ENCODE measurements at regions not wholly inside any gene's neighbourhood (a gene's known extent, or its start where the extent isn't known, plus 50 kb on each side); places are given as distances from the start of the nearest gene placed in this dataset.
A peak's percentile ranks its signal among the peaks of the same experiment; 100 is the strongest.

- H3K4me1 Mint-ChIP-seq, result peaks cover 21% of the 10 kb centered on the region
- H3K4me3 Mint-ChIP-seq, result peak overlapping the region in 2 of 3 experiments; percentile 37 to 64
- H3K27me3 Mint-ChIP-seq (ENCODE audit: low read depth), result no peaks in the 10 kb centered on the region
- H3K36me3 Mint-ChIP-seq (ENCODE audit: low read depth), result no peaks in the 10 kb centered on the region
- no peak for TF ChIP-seq CTCF (IDR thresholded peaks at IDR 0.05; ENCODE audit: unreplicated experiment in 3 of 3)
- H3K27ac Mint-ChIP-seq, result peak overlapping the region in 1 of 3 experiments; percentile 43
- H3K9me3 Mint-ChIP-seq, result no peaks in the 10 kb centered on the region
These were observed 62.6 kb upstream of the WNT7B start for GRCh38 chr22:46039535-46039934.

- Mint-ChIP-seq H3K27ac (peak overlapping the region in 1 of 3 experiments; percentile 70), H3K27me3 (ENCODE audit: low read depth) (no peaks in the 10 kb centered on the region), H3K4me3 (peak overlapping the region in 2 of 3 experiments; percentile 40 to 66), H3K36me3 (ENCODE audit: low read depth) (no peaks in the 10 kb centered on the region), H3K9me3 (no peaks in the 10 kb centered on the region), H3K4me1 (peaks cover 12% of the 10 kb centered on the region)
- TF ChIP-seq CTCF (IDR thresholded peaks at IDR 0.05; ENCODE audit: unreplicated experiment in 3 of 3), result no peak
These were observed 63.8 kb upstream of the WNT7B start for GRCh38 chr22:46040471-46041465.

GRCh38 chr22:46041642-46042041 is 64.7 kb upstream of the WNT7B start:
- Mint-ChIP-seq H3K9me3 (no peaks in the 10 kb centered on the region), H3K4me1 (peaks cover 18% of the 10 kb centered on the region), H3K36me3 (ENCODE audit: low read depth) (no peaks in the 10 kb centered on the region), H3K27ac (peak overlapping the region in 1 of 3 experiments; percentile 70), H3K4me3 (peak overlapping the region in 2 of 3 experiments; percentile 32 to 40), H3K27me3 (ENCODE audit: low read depth) (no peaks in the 10 kb centered on the region)
- TF ChIP-seq CTCF (IDR thresholded peaks at IDR 0.05; ENCODE audit: unreplicated experiment in 3 of 3), result no peak

GRCh38 chr22:46042786-46043185 is 65.8 kb upstream of the WNT7B start:
- Mint-ChIP-seq H3K36me3 (ENCODE audit: low read depth) (no peaks in the 10 kb centered on the region), H3K4me1 (peaks cover 13% of the 10 kb centered on the region), H3K9me3 (no peaks in the 10 kb centered on the region), H3K27ac (peak overlapping the region in 2 of 3 experiments; percentile 57 to 80), H3K4me3 (peak overlapping the region; percentile 13 to 75 (median 61)), H3K27me3 (ENCODE audit: low read depth) (no peaks in the 10 kb centered on the region)
- TF ChIP-seq CTCF (IDR thresholded peaks at IDR 0.05; ENCODE audit: unreplicated experiment in 3 of 3), result no peak

GRCh38 chr22:46043339-46043738 is 66.4 kb upstream of the WNT7B start:
- Mint-ChIP-seq H3K36me3 (ENCODE audit: low read depth) (no peaks in the 10 kb centered on the region), H3K27ac (peak overlapping the region in 2 of 3 experiments; percentile 77 to 89), H3K4me1 (peaks cover 13% of the 10 kb centered on the region), H3K9me3 (no peaks in the 10 kb centered on the region), H3K27me3 (ENCODE audit: low read depth) (no peaks in the 10 kb centered on the region), H3K4me3 (peak overlapping the region; percentile 82 to 86 (median 85))
- no peak for TF ChIP-seq CTCF (IDR thresholded peaks at IDR 0.05; ENCODE audit: unreplicated experiment in 3 of 3)

Measured in nephron (organoid).